ENCODE measurements at regions not wholly inside any gene's neighbourhood (a gene's known extent, or its start where the extent isn't known, plus 50 kb on each side); places are given as distances from the start of the nearest gene placed in this dataset.

- TF ChIP-seq CTCF (IDR thresholded peaks at IDR 0.05; ENCODE audit: low read depth, low read length) (no peak), POLR2A (IDR thresholded peaks at IDR 0.05; ENCODE audit: extremely low read depth, insufficient read length) (no peak), MYC (IDR thresholded peaks at IDR 0.05; ENCODE audit: low read depth, low read length) (no peak)
Observed at GRCh38 chr11:105357764-105358163, 218.2 kb upstream of the CARD18 start.
